Activated T-cell treated with anti-CD3 and anti-CD28 coated beads for 4 hours (primary cell): ENCODE measurements at regions not wholly inside any gene's neighbourhood (a gene's known extent, or its start where the extent isn't known, plus 50 kb on each side); places are given as distances from the start of the nearest gene placed in this dataset.

ENCODE experiments used
- DNase-seq: peaks from one replicate; pipeline ENCODE4 v3.0.0-alpha.2; 2020

- DNase-seq: no peak
Measured at GRCh38 chr4:42331914-42332368, 65.3 kb upstream of the SHISA3 start.

- DNase-seq: no peak
Measured at GRCh38 chr4:42339935-42340406, 57.3 kb upstream of the SHISA3 start.

- no peak for DNase-seq
Measured at GRCh38 chr4:42341518-42342026, 55.7 kb upstream of the SHISA3 start.

DNA sequence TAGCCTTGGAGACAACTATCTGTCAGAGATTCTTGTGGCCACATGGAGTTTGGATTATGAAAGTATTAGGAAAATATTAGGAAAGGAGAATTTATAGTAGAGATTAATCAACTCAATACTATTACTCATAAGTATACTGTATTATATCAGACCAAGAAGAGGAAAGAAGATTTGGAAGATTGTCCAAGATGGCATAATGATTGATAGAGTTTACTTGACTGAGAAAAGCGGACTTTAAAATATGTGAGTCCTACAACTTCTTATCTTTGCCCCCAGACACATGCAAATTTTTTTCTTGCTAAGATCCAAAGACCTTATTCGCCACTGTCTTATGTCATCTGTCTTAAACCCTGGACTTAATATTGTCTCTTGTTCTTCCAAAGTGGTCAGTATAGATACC, 54.8 kb upstream of the SHISA3 start:
- DNase-seq: no peak

- DNase-seq: no peak
Measured at GRCh38 chr4:42344309-42344708, 53.0 kb upstream of the SHISA3 start.

GRCh38 chr4:42344749-42345148, 52.5 kb upstream of the SHISA3 start:
- no peak for DNase-seq

- no peak for DNase-seq
Measured at GRCh38 chr4:42345962-42346544, 51.2 kb upstream of the SHISA3 start.

- no peak for DNase-seq
Measured at GRCh38 chr4:42347076-42347475, 50.2 kb upstream of the SHISA3 start.
